Epidermal melanocyte (primary cell): ENCODE measurements at regions not wholly inside any gene's neighbourhood (a gene's known extent, or its start where the extent isn't known, plus 50 kb on each side); places are given as distances from the start of the nearest gene placed in this dataset.

Source experiments
- DNase-seq: peaks from one replicate; pipeline ENCODE4 v3.0.0; 2011; ENCODE audit warnings: low spot score; ENCODE audit not compliant: insufficient read length

GRCh38 chr7:97601931-97602457, 129.9 kb upstream of the TAC1 start:
- no peak for DNase-seq

- no peak for DNase-seq
Observed at GRCh38 chr7:97620495-97620894, 111.4 kb upstream of the TAC1 start.

DNA sequence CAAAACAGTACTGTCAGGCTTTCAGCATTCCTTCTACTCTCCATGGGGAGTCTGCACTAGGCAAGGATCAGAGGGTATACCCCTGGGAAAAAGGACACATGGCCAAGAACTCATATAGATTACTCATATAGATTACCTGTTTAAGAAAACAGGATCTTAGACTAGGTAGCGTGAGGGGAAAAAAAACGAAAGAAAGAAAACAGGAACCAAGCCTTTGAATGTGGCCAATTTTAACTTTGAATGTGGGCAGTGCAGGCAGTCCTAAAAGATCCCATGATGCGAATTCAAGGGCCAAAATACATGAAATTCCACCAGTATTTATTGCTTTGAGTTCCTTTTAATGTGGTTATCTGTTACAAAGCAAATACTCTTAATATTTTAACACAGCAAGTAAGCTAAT, 108.6 kb upstream of the TAC1 start:
- no peak for DNase-seq

DNA sequence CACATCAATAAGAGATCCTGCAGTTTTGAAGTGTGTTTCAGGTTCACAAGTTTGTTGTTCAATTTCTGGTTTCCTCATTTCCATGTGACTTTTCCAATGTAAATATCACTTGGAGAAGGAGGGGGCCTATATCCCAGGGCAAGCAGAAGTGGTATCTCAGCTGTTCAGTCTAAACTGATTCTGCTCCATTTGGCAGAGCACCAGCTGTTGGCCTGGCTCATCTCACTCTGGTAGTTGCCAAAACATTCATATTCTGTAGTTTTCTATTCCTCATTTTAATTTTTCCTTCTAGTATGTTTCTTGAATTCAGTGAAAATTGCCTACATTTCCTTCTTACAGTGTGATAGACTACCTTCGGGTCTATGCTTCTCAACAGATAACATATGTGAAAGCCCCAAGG, 101.8 kb upstream of the TAC1 start:
- DNase-seq, result no peak

- DNase-seq, result no peak
Observed at GRCh38 chr7:97635622-97636021, 96.3 kb upstream of the TAC1 start.

DNA sequence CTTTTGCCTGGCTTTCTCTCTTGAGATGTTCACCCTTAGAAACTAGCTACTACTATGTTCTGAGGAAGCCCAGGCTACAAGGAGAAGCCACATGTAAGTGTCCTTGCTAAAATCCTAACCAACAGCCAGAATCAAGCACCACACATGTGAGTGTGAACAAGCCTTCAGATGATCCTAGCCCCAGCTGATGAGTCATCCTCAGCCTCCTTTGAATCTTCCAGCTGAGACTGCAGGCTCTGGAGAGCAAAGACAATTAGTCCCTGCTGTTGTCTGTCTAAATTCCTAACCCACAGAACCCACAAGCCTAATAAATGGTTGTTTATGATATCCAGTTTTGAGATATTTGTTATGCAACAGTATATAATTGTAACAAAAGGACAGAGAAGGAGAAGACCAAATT, 92.8 kb upstream of the TAC1 start:
- no peak for DNase-seq

- DNase-seq, result no peak
Observed at GRCh38 chr7:97659363-97660045, 72.4 kb upstream of the TAC1 start.

DNA sequence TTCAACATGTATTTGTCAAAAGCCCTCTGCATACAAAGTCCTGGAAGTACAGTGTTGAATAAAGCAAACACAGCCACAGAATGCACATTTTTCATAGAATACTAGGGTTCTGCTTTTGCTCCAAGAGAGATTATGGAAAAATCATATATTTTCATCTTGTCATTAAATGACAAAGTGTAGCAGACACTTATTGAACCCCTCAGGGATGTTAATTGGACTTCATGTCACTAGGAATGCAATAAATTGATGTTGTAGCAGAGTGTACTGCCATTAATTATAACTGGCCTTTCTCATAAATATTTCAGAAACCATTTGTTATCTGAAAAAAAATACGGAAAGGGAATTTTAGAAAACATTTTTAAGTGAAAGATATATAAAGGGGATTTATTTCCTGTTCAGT, 64.5 kb upstream of the TAC1 start:
- DNase-seq, result no peak

GRCh38 chr7:97671571-97671970, 60.3 kb upstream of the TAC1 start:
- no peak for DNase-seq

GRCh38 chr7:97680622-97681021, 51.3 kb upstream of the TAC1 start:
- no peak for DNase-seq
